H1 (cell line): ENCODE measurements at regions not wholly inside any gene's neighbourhood (a gene's known extent, or its start where the extent isn't known, plus 50 kb on each side); places are given as distances from the start of the nearest gene placed in this dataset.

ENCODE experiments used
- CTCF ChIA-PET: fragments of 300-600 bp; sonication (Branson Sonifier 250); formaldehyde crosslinking; loops from one replicate; lab custom pipeline; 2021; ENCODE audit not compliant: partially characterized antibody; lab: Charles Lee
- POLR2A ChIA-PET: fragments of 300-600 bp; sonication (Branson Sonifier 250); formaldehyde crosslinking; loops from one replicate; lab custom pipeline; 2021; ENCODE audit warnings: inconsistent platforms; ENCODE audit not compliant: partially characterized antibody; lab: Charles Lee
- DNase-seq, 2 experiments: peaks; one replicate each; pipeline versions ENCODE4 v3.0.0 to v3.0.0-alpha.2; 2010 to 2022; ENCODE audit warnings: low spot score in 2 of 2, low read depth in 1 of 2, mixed read lengths in 1 of 2
- FAIRE-seq: peaks from 2 replicates; lab custom pipeline; 2011; peaks lifted over from hg19 to GRCh38; lab: Jason Lieb, UNC
- H2AFZ ChIP-seq: 2 replicates; pipeline ENCODE4 v1.8.1; 2012; ENCODE audit warnings: low read length, inconsistent platforms
- H2AK5ac ChIP-seq: 2 replicates; pipeline ENCODE4 v1.6.1; 2013; ENCODE audit warnings: low read depth, low read length
- H2BK120ac ChIP-seq: replicated peaks from 2 replicates; pipeline ENCODE3; 2013; ENCODE audit warnings: low read depth, low read length, inconsistent platforms
- H2BK12ac ChIP-seq: 2 replicates; pipeline ENCODE4 v1.6.1; 2013; ENCODE audit warnings: low read depth, low read length
- H2BK15ac ChIP-seq: 2 replicates; pipeline ENCODE4 v1.6.1; 2013; ENCODE audit warnings: low read length
- H2BK20ac ChIP-seq: 2 replicates; pipeline ENCODE4 v1.6.1; 2013; ENCODE audit warnings: low read length
- H2BK5ac ChIP-seq: 2 replicates; pipeline ENCODE4 v1.6.1; 2013; ENCODE audit warnings: low read depth, low read length
- H3K14ac ChIP-seq: 2 replicates; pipeline ENCODE4 v1.6.1; 2013; ENCODE audit warnings: inconsistent platforms; ENCODE audit not compliant: insufficient read length
- H3K18ac ChIP-seq: 2 replicates; pipeline ENCODE4 v1.6.1; 2013; ENCODE audit warnings: low read length; ENCODE audit errors: extremely low read depth
- H3K23ac ChIP-seq: 2 replicates; pipeline ENCODE4 v1.6.1; 2013; ENCODE audit warnings: inconsistent platforms; ENCODE audit not compliant: insufficient read length
- H3K23me2 ChIP-seq: 2 replicates; pipeline ENCODE4 v1.6.1; 2013; ENCODE audit warnings: low read depth, low read length
- H3K27ac ChIP-seq: 2 replicates; pipeline ENCODE4 v1.6.1; 2011; ENCODE audit warnings: low read depth, low read length, inconsistent platforms
- H3K27me3 ChIP-seq, 4 experiments: replicated peaks in 1 of 4; 1 replicate in 1 of 4; 2 replicates in 3 of 4; pipeline versions ENCODE4 v1.6.1 to v1.8.1; 2011 to 2013; ENCODE audit warnings: low read length in 3 of 4, mild to moderate bottlenecking in 3 of 4, inconsistent platforms in 2 of 4, mixed read lengths in 2 of 4, moderate library complexity in 1 of 4; ENCODE audit not compliant: control insufficient read depth in 3 of 4, insufficient read depth in 3 of 4; ENCODE audit errors: extremely low read depth in 1 of 4
- H3K36me3 ChIP-seq, 4 experiments: 2 replicates each; pipeline versions ENCODE4 v1.6.1 to v1.8.1; 2011 to 2013; ENCODE audit warnings: mild to moderate bottlenecking in 4 of 4, low read length in 3 of 4, moderate library complexity in 2 of 4, control low read depth in 1 of 4, inconsistent platforms in 1 of 4; ENCODE audit not compliant: insufficient read depth in 4 of 4, control insufficient read depth in 2 of 4
- H3K4ac ChIP-seq: replicated peaks from 2 replicates; pipeline ENCODE3; 2013; ENCODE audit warnings: low read length, low read depth, mixed read lengths, inconsistent platforms; ENCODE audit not compliant: insufficient read length
- H3K4me1 ChIP-seq, 4 experiments: replicated peaks in 1 of 4; 1 replicate in 1 of 4; 2 replicates in 3 of 4; pipeline versions ENCODE4 v1.6.1 to v1.8.1; 2011 to 2013; ENCODE audit warnings: low read length in 3 of 4, inconsistent platforms in 2 of 4, mixed read lengths in 1 of 4; ENCODE audit not compliant: insufficient read depth in 4 of 4, control insufficient read depth in 3 of 4
- H3K4me2 ChIP-seq, 2 experiments: 2 replicates each; pipeline versions ENCODE4 v1.6.1 to v1.8.1; 2011 to 2013; ENCODE audit warnings: low read depth in 2 of 2, low read length in 2 of 2, control low read depth in 1 of 2, inconsistent platforms in 1 of 2, mild to moderate bottlenecking in 1 of 2; ENCODE audit not compliant: insufficient read depth in 1 of 2
- H3K4me3 ChIP-seq, 4 experiments: fragments of 200-600, 300-600 bp in 1 of 4; sonication (generic), shearing (Covaris generic), sonication (Bioruptor Twin) in 1 of 4; 2 replicates each; pipeline versions ENCODE4 v1.5.1 to v1.8.1; 2011 to 2016; ENCODE audit warnings: low read length in 4 of 4, low read depth in 3 of 4, control low read depth in 2 of 4, inconsistent platforms in 2 of 4, mild to moderate bottlenecking in 2 of 4, mixed read lengths in 1 of 4, moderate library complexity in 1 of 4; ENCODE audit not compliant: insufficient read depth in 2 of 4; ENCODE audit errors: extremely low read depth in 1 of 4
- H3K56ac ChIP-seq: replicated peaks from 2 replicates; pipeline ENCODE3; 2013; ENCODE audit warnings: low read depth, mild to moderate bottlenecking, mixed read lengths, low read length, inconsistent platforms; ENCODE audit not compliant: insufficient read length
- H3K79me1 ChIP-seq: 2 replicates; pipeline ENCODE4 v1.6.1; 2013; ENCODE audit warnings: low read depth, low read length, control low read depth
- H3K79me2 ChIP-seq, 2 experiments: 2 replicates each; pipeline versions ENCODE4 v1.6.1 to v1.8.1; 2012 to 2013; ENCODE audit warnings: low read length in 2 of 2, mild to moderate bottlenecking in 2 of 2, inconsistent platforms in 1 of 2; ENCODE audit not compliant: insufficient read depth in 2 of 2, control insufficient read depth in 1 of 2
- H3K9ac ChIP-seq, 4 experiments: replicated peaks in 1 of 4; 1 replicate in 1 of 4; 2 replicates in 3 of 4; pipeline versions ENCODE4 v1.6.1 to v1.8.1; 2011 to 2013; ENCODE audit warnings: low read depth in 3 of 4, low read length in 3 of 4, control low read depth in 2 of 4, mild to moderate bottlenecking in 2 of 4, moderate library complexity in 2 of 4, inconsistent platforms in 1 of 4; ENCODE audit errors: extremely low read depth in 1 of 4
- H3K9me3 ChIP-seq, 2 experiments: 2 replicates each; pipeline versions ENCODE4 v1.6.1 to v1.8.1; 2012 to 2013; ENCODE audit warnings: mild to moderate bottlenecking in 2 of 2, moderate library complexity in 2 of 2, control low read depth in 1 of 2, inconsistent platforms in 1 of 2, low read depth in 1 of 2, low read length in 1 of 2, mixed read lengths in 1 of 2; ENCODE audit not compliant: insufficient read depth in 2 of 2
- H4K20me1 ChIP-seq, 2 experiments: replicated peaks in 1 of 2; 2 replicates each; pipeline versions ENCODE3 to v1.8.1; 2011 to 2013; ENCODE audit warnings: inconsistent platforms in 2 of 2, low read length in 2 of 2, mild to moderate bottlenecking in 1 of 2; ENCODE audit not compliant: insufficient read depth in 2 of 2, control insufficient read depth in 1 of 2
- H4K5ac ChIP-seq: 2 replicates; pipeline ENCODE4 v1.6.1; 2013; ENCODE audit warnings: low read length, low read depth, mixed read lengths, inconsistent platforms; ENCODE audit not compliant: insufficient read length
- H4K8ac ChIP-seq: 2 replicates; pipeline ENCODE4 v1.8.0; 2013; ENCODE audit warnings: mild to moderate bottlenecking, moderate library complexity, low read length, inconsistent platforms; ENCODE audit not compliant: insufficient read depth; ENCODE audit errors: extremely low read depth
- H4K91ac ChIP-seq: replicated peaks from 2 replicates; pipeline ENCODE3; 2013; ENCODE audit warnings: low read length, mixed read lengths, inconsistent platforms; ENCODE audit not compliant: insufficient read length
- ATF2 ChIP-seq: IDR thresholded peaks from 2 replicates; pipeline ENCODE4 v1.6.1; 2012; ENCODE audit warnings: low read length, inconsistent platforms
- CEBPB ChIP-seq: IDR thresholded peaks from 2 replicates; pipeline ENCODE4 v1.6.1; 2012; ENCODE audit warnings: low read depth, low read length
- EGR1 ChIP-seq: IDR thresholded peaks from 2 replicates; pipeline ENCODE4 v1.6.1; 2011; ENCODE audit warnings: low read depth, low read length, borderline replicate concordance
- FOSL1 ChIP-seq: IDR thresholded peaks from 2 replicates; pipeline ENCODE4 v1.6.1; 2011; ENCODE audit warnings: mild to moderate bottlenecking, low read depth, low read length, moderate library complexity; ENCODE audit not compliant: insufficient read depth
- JUND ChIP-seq: IDR thresholded peaks from 2 replicates; pipeline ENCODE4 v1.6.1; 2011; ENCODE audit warnings: mild to moderate bottlenecking, improper control_type of control experiment, low read length
- KDM5A ChIP-seq: fragments of 200-600 bp; IDR thresholded peaks from 2 replicates; pipeline ENCODE4 v1.7.1; 2012; ENCODE audit warnings: mild to moderate bottlenecking, low read length, inconsistent platforms, mixed read lengths
- RXRA ChIP-seq: IDR thresholded peaks from 2 replicates; pipeline ENCODE4 v1.6.1; 2011; ENCODE audit warnings: low read depth, mild to moderate bottlenecking, low read length, moderate library complexity; ENCODE audit not compliant: insufficient read depth
- TAF1 ChIP-seq: IDR thresholded peaks from 2 replicates; pipeline ENCODE4 v1.6.1; 2011; ENCODE audit warnings: mild to moderate bottlenecking, low read depth, low read length
- TBP ChIP-seq: IDR thresholded peaks from 2 replicates; pipeline ENCODE4 v1.6.1; 2011; ENCODE audit warnings: low read depth, low read length, improper control_type of control experiment
- WGBS, 2 experiments: shearing (Covaris generic) in 1 of 2; methylation state at CpG; one replicate each; pipeline versions ENCODE4 v1.1.6 to v1.1.7; 2013 to 2015; ENCODE audit warnings: low lambda C conversion rate in 2 of 2, mixed read lengths in 2 of 2, inconsistent platforms in 1 of 2, low coverage in 1 of 2, missing lambda C conversion rate in 1 of 2; ENCODE audit not compliant: insufficient replicate concordance in 2 of 2, insufficient coverage in 1 of 2, insufficient read length in 1 of 2; ENCODE audit errors: extremely low coverage in 1 of 2, missing lambda C conversion rate in 1 of 2; 5-methylcytosine and 5-hydroxymethylcytosine counted together

- Histone ChIP-seq H3K79me1 (no peaks in the 10 kb centered on the region), H2AK5ac (no peak overlapping the region), H2AFZ (no peak overlapping the region), H3K9ac (no peak overlapping the region), H3K18ac (no peak overlapping the region), H3K79me2 (no peaks in the 10 kb centered on the region), H3K27me3 (no peaks in the 10 kb centered on the region), H3K23me2 (no peaks in the 10 kb centered on the region), H3K14ac (no peak overlapping the region), H3K56ac (no peak overlapping the region), H4K5ac (no peak overlapping the region), H2BK5ac (no peak overlapping the region), H3K27ac (no peak overlapping the region), H4K20me1 (no peaks in the 10 kb centered on the region), H3K23ac (no peak overlapping the region), H2BK15ac (no peak overlapping the region), H3K4me3 (no peak overlapping the region), H2BK12ac (no peak overlapping the region), H4K8ac (no peak overlapping the region), H4K91ac (no peak overlapping the region), H2BK120ac (no peak overlapping the region), H3K9me3 (no peaks in the 10 kb centered on the region), H3K4me1 (no peaks in the 10 kb centered on the region; a peak in 3 of 7 replicates), H3K4me2 (no peak overlapping the region), H3K4ac (no peak overlapping the region), H3K36me3 (no peaks in the 10 kb centered on the region), H2BK20ac (no peak overlapping the region)
- TF ChIP-seq FOSL1 (no peak), TAF1 (no peak), ATF2 (no peak), TBP (no peak), KDM5A (no peak), RXRA (no peak), CEBPB (no peak), EGR1 (no peak), JUND (no peak)
- ChIA-PET CTCF (interaction anchor here (0.7 kb wide), 1 partner anchor 11 kb away, joined by 3 read pairs; no protein-coding TSS in a partner anchor), POLR2A (no interaction called here)
- FAIRE-seq: no peak
- 86% methylated on average over 1 of the region's 2 CpGs; no CpG with 5 or more reads in 1 of the 2 experiments for WGBS, 2 experiments
- no peak for DNase-seq
Observed at GRCh38 chrX:20593402-20593801, 326.7 kb upstream of the RPS6KA3 start.
